ENCODE measurements at regions not wholly inside any gene's neighbourhood (a gene's known extent, or its start where the extent isn't known, plus 50 kb on each side); places are given as distances from the start of the nearest gene placed in this dataset.
A peak's percentile ranks its signal among the peaks of the same experiment; 100 is the strongest.
"Not testable (repeated sequence)": the region's sequence is repeated elsewhere in the genome, so short reads cannot be mapped to it uniquely, and the experiment has no call there.

- Histone ChIP-seq H3K4me1 (no peaks in the 10 kb centered on the region), H3K27ac (no peak overlapping the region), H3K36me3 (peaks cover 0 to 27% (median 6%) of the 10 kb centered on the region in 4 donors), H3K27me3 (no peaks in the 10 kb centered on the region), H3K4me3 (no peak overlapping the region), H3K9me3 (no peaks in the 10 kb centered on the region)
- 87% methylated on average over 7 of the region's 7 CpGs for WGBS (ENCODE audit: insufficient coverage, low coverage, low lambda C conversion rate, missing lambda C conversion rate)
- intact Hi-C loops (cut with DNase I) = loop anchor here in 1 of 2 donors (10.0 kb wide), 1 partner anchor 244 kb away; no protein-coding TSS in a partner anchor
- ATAC-seq (no peak), DNase-seq (no peak)
- TF ChIP-seq CTCF (IDR thresholded peaks at IDR 0.05) = no peak
- no peak for TF ChIP-seq POLR2A (IDR thresholded peaks at IDR 0.05)
Measured at GRCh38 chr22:25461301-25461700, 103.2 kb upstream of the GRK3 start.

GRCh38 chr22:25462474-25463346, 101.8 kb upstream of the GRK3 start:
- DNase-seq (peak; percentile 74 to 79 (median 77)), ATAC-seq (peak; percentile 98 to 100 (median 99))
- not testable (repeated sequence) for H3K4me1 ChIP-seq, H3K27me3 ChIP-seq, H3K9me3 ChIP-seq, H3K27ac ChIP-seq, H3K4me3 ChIP-seq
- peaks cover 0 to 23% (median 6%) of the 10 kb centered on the region in 4 donors for H3K36me3 ChIP-seq
- intact Hi-C loops (cut with DNase I) = loop anchor here in 1 of 2 donors (10.0 kb wide), 1 partner anchor 242 kb away; no protein-coding TSS in a partner anchor
- WGBS (ENCODE audit: insufficient coverage, low coverage, low lambda C conversion rate, missing lambda C conversion rate) = 2% methylated on average over 8 of the region's 15 CpGs
- TF ChIP-seq CTCF (IDR thresholded peaks at IDR 0.05) = peak; percentile 95 to 99 (median 96)

GRCh38 chr22:25463347-25463628, 101.2 kb upstream of the GRK3 start:
- not testable (repeated sequence) for H3K27ac ChIP-seq, H3K9me3 ChIP-seq, H3K4me3 ChIP-seq, DNase-seq, H3K27me3 ChIP-seq, H3K4me1 ChIP-seq, ATAC-seq
- peaks cover 0 to 23% (median 6%) of the 10 kb centered on the region in 4 donors for H3K36me3 ChIP-seq
- intact Hi-C loops (cut with DNase I) = loop anchor here in 1 of 2 donors (10.0 kb wide), 1 partner anchor 242 kb away; no protein-coding TSS in a partner anchor
- 82% methylated on average over 8 of the region's 8 CpGs for WGBS (ENCODE audit: insufficient coverage, low coverage, low lambda C conversion rate, missing lambda C conversion rate)

GRCh38 chr22:25464326-25464725, 100.1 kb upstream of the GRK3 start:
- not testable (repeated sequence) for DNase-seq, H3K27me3 ChIP-seq, H3K27ac ChIP-seq, H3K4me3 ChIP-seq, H3K9me3 ChIP-seq, H3K4me1 ChIP-seq, ATAC-seq
- intact Hi-C loops (cut with DNase I) = loop anchor here in 1 of 2 donors (10.0 kb wide), 1 partner anchor 240 kb away; no protein-coding TSS in a partner anchor
- WGBS (ENCODE audit: insufficient coverage, low coverage, low lambda C conversion rate, missing lambda C conversion rate) = 87% methylated on average over 5 of the region's 9 CpGs
- H3K36me3 ChIP-seq = peaks cover 0 to 17% (median 4%) of the 10 kb centered on the region in 4 donors

GRCh38 chr22:25465949-25466348, 98.5 kb upstream of the GRK3 start:
- DNase-seq (no peak), ATAC-seq (no peak)
- Histone ChIP-seq H3K4me1 (no peaks in the 10 kb centered on the region), H3K27me3 (no peaks in the 10 kb centered on the region), H3K27ac (no peak overlapping the region), H3K36me3 (peaks cover 0 to 4% (median under 1%) of the 10 kb centered on the region in 4 donors), H3K4me3 (no peak overlapping the region), H3K9me3 (no peaks in the 10 kb centered on the region)
- 90% methylated on average over 4 of the region's 4 CpGs for WGBS (ENCODE audit: insufficient coverage, low coverage, low lambda C conversion rate, missing lambda C conversion rate)
- intact Hi-C loops (cut with DNase I) = loop anchor here in 1 of 2 donors (10.0 kb wide), 1 partner anchor 239 kb away; no protein-coding TSS in a partner anchor
- TF ChIP-seq POLR2A (IDR thresholded peaks at IDR 0.05) (no peak), CTCF (IDR thresholded peaks at IDR 0.05) (no peak)
